ENCODE measurements at regions not wholly inside any gene's neighbourhood (a gene's known extent, or its start where the extent isn't known, plus 50 kb on each side); places are given as distances from the start of the nearest gene placed in this dataset.
"Not testable (repeated sequence)": the region's sequence is repeated elsewhere in the genome, so short reads cannot be mapped to it uniquely, and the experiment has no call there.

- no peak for DNase-seq (ENCODE audit: low spot score)
Measured at GRCh38 chr1:94362466-94363058, 55.6 kb upstream of the ABCD3 start.

- DNase-seq (ENCODE audit: low spot score), result no peak
Measured at GRCh38 chr1:94358630-94359599, 59.3 kb upstream of the ABCD3 start.

- DNase-seq (ENCODE audit: low spot score), result no peak
Measured at GRCh38 chr1:94357661-94358060, 60.5 kb upstream of the ABCD3 start.

- DNase-seq (ENCODE audit: low spot score), result no peak
Measured at GRCh38 chr1:94355485-94355980, 62.7 kb upstream of the ABCD3 start.

- DNase-seq (ENCODE audit: low spot score), result no peak
Measured at GRCh38 chr1:94351481-94351880, 66.7 kb upstream of the ABCD3 start.

GRCh38 chr1:94350350-94350924 lies 67.8 kb upstream of the ABCD3 start:
- DNase-seq (ENCODE audit: low spot score), result no peak

- DNase-seq (ENCODE audit: low spot score), result no peak
Measured at GRCh38 chr1:94349853-94350252, 68.3 kb upstream of the ABCD3 start.

GRCh38 chr1:94348386-94348785 lies 69.8 kb upstream of the ABCD3 start:
- DNase-seq (ENCODE audit: low spot score), result not testable (repeated sequence)

GRCh38 chr1:94345148-94345721 lies 73.0 kb upstream of the ABCD3 start:
- DNase-seq (ENCODE audit: low spot score), result no peak

GRCh38 chr1:94342416-94342815 lies 75.8 kb upstream of the ABCD3 start:
- no peak for DNase-seq (ENCODE audit: low spot score)

- no peak for DNase-seq (ENCODE audit: low spot score)
Measured at GRCh38 chr1:94339206-94339927, 78.8 kb upstream of the ABCD3 start.

GRCh38 chr1:94336991-94337390 lies 81.2 kb upstream of the ABCD3 start:
- no peak for DNase-seq (ENCODE audit: low spot score)

GRCh38 chr1:94335950-94336349 lies 82.2 kb upstream of the ABCD3 start:
- peak; percentile 10 for DNase-seq (ENCODE audit: low spot score)

- DNase-seq (ENCODE audit: low spot score), result no peak
Measured at GRCh38 chr1:94335447-94335846, 82.7 kb upstream of the ABCD3 start.

GRCh38 chr1:94334764-94335163 lies 83.4 kb upstream of the ABCD3 start:
- no peak for DNase-seq (ENCODE audit: low spot score)

- DNase-seq (ENCODE audit: low spot score), result no peak
Measured at GRCh38 chr1:94332952-94333351, 85.2 kb upstream of the ABCD3 start.

GRCh38 chr1:94332516-94332915 lies 85.7 kb upstream of the ABCD3 start:
- no peak for DNase-seq (ENCODE audit: low spot score)

GRCh38 chr1:94329986-94330385 lies 88.2 kb upstream of the ABCD3 start:
- DNase-seq (ENCODE audit: low spot score), result no peak

GRCh38 chr1:94329276-94329675 lies 88.9 kb upstream of the ABCD3 start:
- DNase-seq (ENCODE audit: low spot score), result no peak

- no peak for DNase-seq (ENCODE audit: low spot score)
Measured at GRCh38 chr1:94327001-94327690, 89.8 kb upstream of the ARHGAP29 start.

GRCh38 chr1:94326329-94326728 lies 88.9 kb upstream of the ARHGAP29 start:
- no peak for DNase-seq (ENCODE audit: low spot score)
